ENCODE measurements at regions not wholly inside any gene's neighbourhood (a gene's known extent, or its start where the extent isn't known, plus 50 kb on each side); places are given as distances from the start of the nearest gene placed in this dataset.
"Not testable (repeated sequence)": the region's sequence is repeated elsewhere in the genome, so short reads cannot be mapped to it uniquely, and the experiment has no call there.

DNA sequence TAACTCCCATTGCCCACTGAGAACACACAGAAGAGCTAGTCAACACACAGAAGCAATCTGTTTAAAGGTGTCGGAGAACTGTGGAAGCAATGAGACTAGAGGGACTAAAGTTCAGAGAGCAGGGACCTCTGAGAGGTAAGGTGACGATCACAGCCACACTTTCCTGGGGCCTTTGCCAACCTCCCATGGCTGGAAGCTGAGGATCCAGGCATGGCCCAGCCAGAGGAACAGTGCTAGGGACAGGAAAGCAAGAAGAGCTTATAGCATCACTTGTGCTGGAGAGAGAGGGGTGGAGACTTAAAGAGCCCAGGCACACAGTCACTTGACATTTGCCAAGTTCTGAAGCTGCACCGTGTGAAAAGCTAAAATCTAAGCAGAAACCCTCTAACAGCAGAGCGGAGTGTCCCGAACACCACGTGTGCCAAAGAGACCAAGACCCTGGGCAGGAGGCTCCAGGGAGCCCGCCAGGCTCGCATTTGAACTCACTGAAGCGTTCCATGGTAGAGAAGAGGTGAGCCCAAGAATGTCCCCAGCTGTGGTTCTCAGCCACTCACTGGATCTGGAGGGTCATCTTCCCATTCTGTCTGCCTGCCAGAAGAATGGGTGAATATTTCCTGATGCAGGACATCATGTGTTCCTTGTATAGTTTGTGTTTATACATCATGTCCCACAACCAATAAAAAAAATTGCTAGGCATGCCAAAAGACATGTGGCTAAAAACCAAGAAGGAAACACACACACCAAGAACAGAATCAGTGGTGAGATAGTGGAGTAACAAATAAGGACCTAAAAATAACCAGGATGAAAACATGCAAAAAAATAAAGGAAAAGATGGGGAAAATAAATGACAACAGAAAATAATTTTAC lies 174.0 kb upstream of the C14orf180 start:
- DNase-seq: no peak

DNA sequence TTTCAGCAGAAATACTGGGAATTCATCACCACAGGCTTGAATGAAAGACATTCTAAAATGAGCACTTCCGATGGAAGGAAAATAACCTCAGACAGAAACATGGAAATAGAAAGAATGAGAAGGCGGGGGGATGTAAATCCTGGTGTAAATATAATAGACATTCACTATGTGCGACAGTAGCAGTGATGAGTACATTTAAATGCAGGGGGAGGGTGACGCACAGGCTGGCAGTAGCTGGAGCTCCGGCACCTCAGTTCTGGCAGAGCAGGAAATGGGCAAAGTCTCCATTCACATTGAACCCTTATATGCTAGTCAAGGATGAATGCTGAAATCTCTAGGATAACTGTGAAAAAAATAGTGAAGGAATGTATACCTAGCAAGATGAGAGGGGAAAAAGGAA lies 172.7 kb upstream of the C14orf180 start:
- DNase-seq: no peak

DNA sequence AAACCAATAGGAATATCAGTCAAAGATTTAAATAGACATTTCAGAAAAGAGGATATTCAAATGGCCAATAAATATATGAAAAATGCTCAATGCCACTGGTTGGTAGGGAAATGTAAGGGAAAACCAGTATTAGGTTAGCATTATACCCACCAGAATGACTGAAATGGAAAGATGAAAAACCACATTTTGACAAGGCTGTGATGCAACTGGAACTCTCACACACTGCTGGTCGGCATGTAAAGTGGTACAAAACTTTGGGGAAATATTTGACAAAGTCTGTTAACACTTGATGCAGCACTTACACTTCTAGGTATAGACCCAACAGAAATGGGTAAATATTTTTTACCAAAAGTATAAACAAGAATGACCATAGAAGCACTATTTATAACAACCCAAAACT lies 163.2 kb upstream of the C14orf180 start:
- no peak for DNase-seq

DNA sequence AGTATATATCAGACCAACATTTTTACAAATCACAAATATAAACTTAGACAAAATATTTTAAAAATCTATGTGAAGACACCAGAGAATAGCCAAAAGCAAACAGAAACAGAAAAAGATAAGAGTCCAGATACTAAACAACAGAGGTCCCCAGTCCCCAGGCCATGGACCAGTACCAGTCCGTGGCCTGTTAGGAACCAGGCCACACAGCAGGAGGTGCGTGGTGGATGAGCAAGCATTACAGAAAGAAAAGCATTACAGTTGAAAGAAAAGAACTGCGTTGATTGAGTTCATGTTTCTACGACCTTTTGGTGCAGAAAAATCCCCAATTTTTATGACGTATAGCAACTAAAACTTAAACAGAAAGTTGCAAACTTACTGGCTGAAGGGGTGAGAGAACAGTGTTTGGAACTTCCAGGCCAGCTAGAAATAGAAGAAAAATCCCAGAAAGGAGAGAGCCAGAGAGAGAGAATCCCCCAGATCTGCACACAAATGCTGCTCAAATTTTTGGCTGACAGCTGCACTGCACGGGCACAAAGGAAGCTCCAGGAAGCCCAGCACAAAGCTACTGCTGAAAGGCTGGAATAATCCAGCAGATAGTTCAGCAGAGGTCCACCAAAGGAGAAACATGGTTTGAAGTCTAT lies 159.6 kb upstream of the C14orf180 start:
- no peak for DNase-seq

DNA sequence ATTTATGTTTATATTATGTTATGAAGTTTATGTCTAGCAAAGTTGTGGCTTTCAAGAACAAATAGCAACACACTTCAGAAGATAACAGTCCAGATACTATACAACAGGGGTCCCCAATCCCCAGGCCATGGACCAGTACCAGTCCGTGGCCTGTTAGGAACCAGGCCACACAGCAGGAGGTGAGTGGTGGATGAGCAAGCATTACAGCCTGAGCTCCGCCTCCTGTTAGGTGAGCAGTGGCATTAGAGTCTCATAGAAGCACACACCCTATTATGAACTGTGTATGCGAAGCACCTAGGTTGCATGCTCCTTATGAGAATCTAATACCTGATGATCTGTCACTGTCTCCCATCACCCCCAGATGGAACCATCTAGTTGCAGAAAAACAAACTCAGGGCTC lies 159.0 kb upstream of the C14orf180 start:
- DNase-seq: not testable (repeated sequence)

DNA sequence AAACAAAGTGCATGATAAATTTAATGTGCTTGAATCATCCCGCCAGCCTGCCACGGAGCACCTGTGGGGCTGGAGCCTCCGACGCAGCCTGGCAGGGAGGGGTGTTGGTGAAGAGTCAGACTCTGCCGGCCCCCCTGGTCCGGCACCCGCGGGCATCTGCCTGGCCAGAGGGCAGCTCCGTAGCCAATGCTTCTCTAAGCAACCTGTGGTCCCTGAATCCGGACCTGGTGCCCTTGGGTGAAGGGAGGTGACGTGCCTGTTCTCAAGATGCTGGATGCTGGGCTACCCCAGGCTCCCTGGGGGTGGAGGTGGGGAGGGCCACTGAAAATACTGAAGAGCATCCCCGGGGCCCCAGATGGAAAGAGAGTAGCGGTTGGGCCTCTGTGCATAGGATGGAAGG lies 158.6 kb upstream of the C14orf180 start:
- DNase-seq: no peak

GRCh38 chr14:104421401-104421821 lies 158.2 kb upstream of the C14orf180 start:
- no peak for DNase-seq

GRCh38 chr14:104421892-104422828 lies 157.4 kb upstream of the C14orf180 start:
- DNase-seq: no peak

DNA sequence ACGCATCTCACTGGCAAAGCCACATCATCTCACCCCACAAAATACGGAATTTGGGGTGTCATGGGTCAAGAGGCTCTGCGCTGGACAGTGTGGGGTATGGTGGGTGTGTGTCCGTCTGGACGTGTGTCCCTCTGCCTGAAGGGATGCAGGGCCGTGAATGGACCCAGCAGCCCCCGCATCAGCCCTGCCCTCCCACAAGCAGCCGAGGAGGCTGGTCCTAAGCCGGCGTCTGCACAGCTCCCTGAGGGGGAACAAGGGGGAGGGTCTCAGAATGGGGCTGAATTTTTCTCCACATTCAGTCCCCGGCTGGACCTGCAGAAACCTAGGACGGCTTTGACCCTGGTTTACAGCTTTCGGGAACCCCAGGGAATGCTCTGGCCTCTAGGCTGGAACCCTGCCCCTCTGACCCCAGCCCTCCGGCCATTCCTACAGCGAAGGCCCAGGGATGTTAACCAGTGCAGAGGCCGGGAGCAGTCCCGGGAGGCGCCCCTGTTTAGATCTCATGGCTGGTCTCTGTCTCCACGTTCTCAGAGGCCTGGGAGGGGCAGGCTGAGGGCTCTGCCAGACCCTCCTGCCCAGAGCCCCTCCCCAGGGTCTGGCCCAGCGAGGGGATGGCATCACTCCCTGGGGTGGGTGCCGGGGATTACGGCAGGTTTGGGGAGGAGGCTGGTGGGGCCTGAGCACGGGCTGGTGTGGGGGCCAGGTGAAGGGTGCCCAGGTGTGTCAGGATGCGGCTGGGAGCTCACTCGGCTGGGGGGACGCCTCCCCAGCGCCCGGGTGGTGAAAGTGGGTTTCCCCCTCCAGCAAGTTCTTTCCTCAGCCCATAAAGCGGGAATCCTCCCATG lies 156.5 kb upstream of the C14orf180 start:
- no peak for DNase-seq

GRCh38 chr14:104423701-104424405 lies 155.7 kb upstream of the C14orf180 start:
- DNase-seq: no peak

DNA sequence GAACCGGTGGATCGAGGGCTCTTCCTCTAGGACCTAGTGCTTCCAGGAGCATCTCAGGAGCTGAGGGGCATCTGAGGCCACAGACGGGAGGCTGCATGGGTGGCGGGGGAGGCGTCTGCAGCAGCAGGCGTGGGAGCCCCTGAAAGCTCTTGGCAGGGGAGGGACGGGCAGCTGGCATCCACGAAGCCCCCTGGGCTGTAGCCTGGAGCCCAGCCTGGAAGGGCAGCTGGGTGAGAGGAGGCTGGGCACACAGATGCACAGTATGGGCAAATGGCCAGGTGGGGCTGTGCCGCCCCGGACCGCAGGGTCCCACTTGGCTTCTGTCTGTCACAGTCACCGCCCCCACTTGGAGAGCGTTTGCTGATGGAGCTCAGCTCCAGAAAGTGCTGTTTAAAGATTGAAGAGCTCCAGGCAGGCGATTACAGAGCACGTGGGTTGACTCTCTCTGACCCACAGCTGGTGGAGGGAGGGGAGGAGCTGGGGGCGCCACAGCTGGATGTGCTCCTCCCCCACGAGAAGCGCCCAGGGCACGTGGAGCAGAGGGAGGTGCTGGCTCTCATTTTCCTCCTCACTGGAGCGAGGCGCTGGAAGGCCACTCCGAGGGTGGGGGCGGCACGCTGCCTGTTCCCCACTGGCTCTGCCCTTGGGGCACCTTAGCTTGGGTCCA lies 155.0 kb upstream of the C14orf180 start:
- DNase-seq: no peak

- DNase-seq: no peak
Observed at GRCh38 chr14:104425171-104425681, 154.3 kb upstream of the C14orf180 start.

GRCh38 chr14:104425763-104426646 lies 153.6 kb upstream of the C14orf180 start:
- no peak for DNase-seq

DNA sequence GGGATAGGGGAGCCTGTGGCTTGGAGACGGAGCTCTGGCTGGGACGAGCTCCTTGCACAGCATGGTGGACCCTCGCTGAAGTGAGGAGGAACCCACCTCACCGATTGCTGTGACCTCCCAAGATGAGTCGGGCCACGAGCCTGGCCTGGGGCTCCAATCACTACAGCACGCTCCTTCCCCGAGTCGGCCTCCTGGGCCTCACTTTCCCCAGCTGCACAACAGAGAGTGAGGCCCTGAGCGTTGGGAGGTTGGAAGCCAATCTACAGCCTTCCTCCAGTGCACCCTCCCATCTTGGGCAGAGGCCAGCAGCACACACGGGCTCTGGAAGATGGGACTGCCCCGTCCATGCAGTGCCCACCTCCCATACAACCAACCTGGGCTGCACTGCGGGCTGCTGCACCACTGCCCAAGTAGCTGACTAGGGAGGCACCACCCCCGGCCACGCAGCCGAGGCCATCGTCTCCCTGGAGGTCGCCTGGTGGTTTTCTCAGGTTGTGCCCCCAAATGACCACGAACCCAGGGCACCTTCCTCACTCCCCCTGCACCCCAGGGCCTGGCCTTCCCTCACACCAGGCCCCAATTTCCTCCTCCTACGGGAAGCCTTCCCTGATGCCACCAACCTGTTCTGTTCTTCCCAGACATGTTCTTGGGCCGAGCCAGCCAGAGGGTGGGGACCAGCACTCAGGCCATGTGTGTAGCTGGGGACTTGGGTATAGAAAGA lies 152.3 kb upstream of the C14orf180 start:
- no peak for DNase-seq

DNA sequence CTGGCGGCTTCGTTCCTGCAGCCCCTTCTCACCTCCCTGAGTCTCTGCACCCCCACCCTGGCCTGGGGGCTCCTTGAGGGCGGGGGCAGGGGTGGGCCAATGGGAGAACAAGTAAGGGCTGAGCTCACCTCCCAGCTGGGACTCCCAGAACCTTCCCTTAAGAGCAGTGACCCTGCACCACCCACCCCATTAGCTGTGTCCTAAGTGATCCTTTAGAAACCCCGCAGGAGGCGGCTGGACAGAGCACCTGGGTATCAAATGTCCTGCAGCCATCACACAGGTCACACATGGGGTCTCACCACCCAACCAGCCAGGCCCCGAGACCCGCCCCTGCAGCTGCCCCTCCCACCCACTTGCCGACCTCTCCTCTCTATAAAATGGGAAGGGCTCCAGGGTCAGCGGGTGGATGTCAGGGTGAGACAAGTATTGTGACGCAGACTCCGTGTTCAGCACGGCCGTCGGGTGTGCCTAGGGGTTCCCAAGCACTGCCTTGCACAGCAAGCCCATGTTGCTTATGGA lies 151.2 kb upstream of the C14orf180 start:
- no peak for DNase-seq

DNA sequence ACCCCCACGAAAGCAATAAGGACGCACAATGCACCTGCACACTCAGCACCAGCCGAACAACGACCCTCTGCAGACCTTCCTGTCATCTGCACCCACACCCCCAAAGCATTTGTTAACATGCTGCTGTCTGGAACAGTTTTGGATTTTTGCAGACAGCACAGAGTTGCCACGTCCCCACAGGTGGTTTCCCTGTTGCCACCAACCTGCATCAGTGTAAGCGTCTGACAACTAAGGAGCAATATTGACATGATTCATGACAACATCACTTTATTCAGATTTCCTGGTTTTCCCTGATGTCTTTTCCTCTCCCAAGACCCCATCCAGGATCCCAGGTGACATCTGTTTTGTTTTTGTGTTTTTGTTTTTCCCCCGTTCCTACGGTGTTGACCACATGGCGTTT lies 150.7 kb upstream of the C14orf180 start:
- no peak for DNase-seq

DNA sequence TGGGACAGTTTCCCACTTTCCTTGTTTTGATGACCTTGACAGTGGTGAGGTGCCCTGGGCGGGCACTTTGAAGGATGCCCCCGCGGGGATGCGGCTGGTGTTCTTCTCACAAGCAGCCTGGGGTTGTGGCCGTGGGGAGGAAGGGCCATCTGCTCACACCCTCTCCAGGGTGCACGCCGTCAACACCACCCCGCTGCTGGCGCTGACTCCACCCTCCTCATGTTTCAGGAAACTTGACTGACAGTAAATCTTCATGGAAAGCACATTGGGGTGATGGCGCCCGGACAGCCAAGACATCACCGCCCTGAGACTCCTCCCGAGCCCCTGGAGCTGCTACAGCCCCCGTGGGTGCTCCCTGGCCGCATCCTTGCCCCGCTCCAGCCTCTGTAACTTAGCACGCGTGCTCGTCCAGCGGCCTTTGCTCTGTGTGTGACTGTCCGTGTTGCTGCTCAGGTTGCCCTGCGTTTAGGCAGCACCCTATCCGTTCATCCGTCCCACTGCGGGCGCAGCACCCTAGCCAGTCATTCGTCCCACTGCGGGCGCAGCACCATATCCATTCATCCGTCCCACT lies 150.2 kb upstream of the C14orf180 start:
- no peak for DNase-seq

DNA sequence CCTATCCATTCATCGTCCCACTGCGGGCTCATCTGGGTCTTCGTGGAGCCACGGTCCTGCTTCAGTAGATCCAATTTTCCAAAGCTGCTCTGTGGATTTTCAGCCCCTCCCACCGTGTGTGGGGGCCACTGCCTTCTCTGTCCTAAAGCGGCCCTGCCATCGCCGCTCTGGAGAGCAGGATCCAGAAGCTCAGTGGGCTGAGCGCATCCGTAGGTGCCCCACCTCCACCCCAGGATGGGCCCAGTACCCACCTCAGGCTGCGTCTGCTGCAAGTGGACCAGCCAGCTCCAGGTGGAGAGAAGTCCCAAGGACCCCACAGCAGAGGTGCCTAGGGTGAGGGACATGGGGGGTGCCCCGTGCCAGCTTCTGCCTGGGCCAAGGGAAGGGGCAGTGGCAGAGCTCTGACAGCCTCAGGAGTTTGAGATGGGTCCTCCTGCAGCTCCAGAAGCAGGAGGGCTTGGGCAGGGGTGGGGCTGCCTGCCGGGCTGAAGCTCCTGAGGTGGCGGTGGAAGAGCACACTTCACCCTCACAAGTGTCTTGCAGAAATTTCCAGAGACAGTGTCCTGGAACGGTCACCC lies 148.1 kb upstream of the C14orf180 start:
- DNase-seq: no peak
